LNCaP clone FGC (cell line): ENCODE measurements at regions not wholly inside any gene's neighbourhood (a gene's known extent, or its start where the extent isn't known, plus 50 kb on each side); places are given as distances from the start of the nearest gene placed in this dataset.

ENCODE experiments used
- DNase-seq: peaks from one replicate; pipeline ENCODE4 v3.0.0-alpha.2; 2011; ENCODE audit warnings: low read depth
- H3K4me3 ChIP-seq: 2 replicates; pipeline ENCODE4 v1.5.1; 2011; ENCODE audit warnings: mild to moderate bottlenecking, low read depth, low read length, control low read depth
- TF ChIP-seq, protein P1 (sequence below): IDR thresholded peaks from 2 replicates; pipeline ENCODE4 v1.5.1; 2012; ENCODE audit warnings: mild to moderate bottlenecking; ENCODE audit not compliant: control insufficient read depth, insufficient read depth; ENCODE audit errors: extremely low read depth

DNA sequence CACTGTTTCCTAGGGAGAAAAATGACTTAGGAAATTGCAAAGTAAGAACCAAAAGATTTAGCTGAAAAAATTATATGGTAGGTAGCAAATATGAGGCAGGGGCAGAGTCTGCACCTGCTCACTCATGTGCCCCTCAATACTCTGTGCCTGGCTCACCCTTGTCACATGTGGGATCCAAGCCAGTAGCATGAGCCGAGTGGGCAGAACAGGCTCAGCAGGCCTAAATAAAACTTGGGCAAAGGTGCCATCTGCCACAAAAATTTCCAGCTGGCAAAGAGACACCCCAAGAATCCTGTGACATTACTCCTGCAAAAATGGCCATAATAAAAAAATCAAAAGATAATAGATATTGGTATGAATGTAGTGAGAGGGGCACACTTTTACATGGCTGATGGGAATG, 1321.2 kb downstream of the NCAM2 start:
- TF ChIP-seq, protein P1, sequence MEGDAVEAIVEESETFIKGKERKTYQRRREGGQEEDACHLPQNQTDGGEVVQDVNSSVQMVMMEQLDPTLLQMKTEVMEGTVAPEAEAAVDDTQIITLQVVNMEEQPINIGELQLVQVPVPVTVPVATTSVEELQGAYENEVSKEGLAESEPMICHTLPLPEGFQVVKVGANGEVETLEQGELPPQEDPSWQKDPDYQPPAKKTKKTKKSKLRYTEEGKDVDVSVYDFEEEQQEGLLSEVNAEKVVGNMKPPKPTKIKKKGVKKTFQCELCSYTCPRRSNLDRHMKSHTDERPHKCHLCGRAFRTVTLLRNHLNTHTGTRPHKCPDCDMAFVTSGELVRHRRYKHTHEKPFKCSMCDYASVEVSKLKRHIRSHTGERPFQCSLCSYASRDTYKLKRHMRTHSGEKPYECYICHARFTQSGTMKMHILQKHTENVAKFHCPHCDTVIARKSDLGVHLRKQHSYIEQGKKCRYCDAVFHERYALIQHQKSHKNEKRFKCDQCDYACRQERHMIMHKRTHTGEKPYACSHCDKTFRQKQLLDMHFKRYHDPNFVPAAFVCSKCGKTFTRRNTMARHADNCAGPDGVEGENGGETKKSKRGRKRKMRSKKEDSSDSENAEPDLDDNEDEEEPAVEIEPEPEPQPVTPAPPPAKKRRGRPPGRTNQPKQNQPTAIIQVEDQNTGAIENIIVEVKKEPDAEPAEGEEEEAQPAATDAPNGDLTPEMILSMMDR: no peak
- H3K4me3 ChIP-seq: no peak overlapping the region
- no peak for DNase-seq

DNA sequence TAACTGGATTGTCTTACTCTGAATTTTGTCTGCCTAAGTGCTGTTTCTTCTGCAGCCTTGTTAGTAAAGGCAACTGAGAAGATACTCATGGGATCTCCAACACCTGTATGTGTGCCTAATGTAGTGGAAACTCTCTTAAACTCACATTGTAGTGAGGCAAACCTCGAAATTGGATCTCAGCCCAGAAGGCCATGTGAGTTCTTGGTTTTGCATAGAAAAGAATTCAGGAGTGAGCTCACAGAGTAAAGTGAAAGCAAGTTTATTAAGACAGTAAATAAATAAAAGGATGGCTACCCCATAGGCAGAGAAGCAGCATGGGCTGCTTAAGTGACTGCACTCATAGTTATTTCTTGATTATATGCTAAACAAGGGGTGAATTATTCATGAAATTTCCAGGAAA, 1344.7 kb downstream of the NCAM2 start:
- no peak overlapping the region for H3K4me3 ChIP-seq
- TF ChIP-seq, protein P1: no peak
- DNase-seq: no peak

DNA sequence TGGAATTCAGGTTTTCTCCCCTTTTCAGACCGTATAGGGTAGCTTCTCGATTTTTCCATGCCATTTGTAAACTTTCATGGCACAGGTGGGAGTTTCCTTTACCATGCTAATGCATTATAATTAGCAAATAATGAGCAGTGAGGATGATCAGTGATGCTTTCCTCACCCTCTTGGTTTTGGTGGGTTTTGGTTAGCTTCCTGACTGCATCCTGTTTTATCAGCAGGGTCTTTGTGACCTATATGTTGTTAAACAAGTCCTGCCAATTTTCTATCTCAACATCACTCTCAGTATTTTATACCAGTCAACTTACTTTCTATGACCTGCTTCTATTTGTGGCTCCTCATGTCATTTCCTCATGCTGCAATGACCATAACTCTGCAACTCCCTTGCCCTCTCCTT, 1345.1 kb downstream of the NCAM2 start:
- H3K4me3 ChIP-seq: no peak overlapping the region
- DNase-seq: no peak
- TF ChIP-seq, protein P1: no peak

DNA sequence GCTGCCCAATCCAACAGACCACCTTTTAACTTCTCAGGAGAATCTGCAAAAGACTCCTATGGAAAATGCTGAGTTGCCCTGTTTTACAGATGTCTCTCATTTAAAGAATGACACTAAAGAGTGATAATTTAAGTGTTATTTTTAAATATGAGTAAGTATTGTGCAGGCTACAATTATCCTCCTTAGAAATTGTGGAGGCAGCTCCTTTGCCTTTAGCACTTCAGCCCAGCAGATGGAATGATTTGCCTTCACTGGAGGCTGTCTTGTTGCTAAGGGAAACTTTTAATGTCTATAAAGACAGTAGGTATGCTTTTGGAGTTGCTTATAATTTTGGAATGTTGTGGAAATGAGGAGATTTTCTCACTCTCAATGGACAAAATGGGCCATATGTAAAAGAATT, 1345.5 kb downstream of the NCAM2 start:
- no peak overlapping the region for H3K4me3 ChIP-seq
- TF ChIP-seq, protein P1: no peak
- no peak for DNase-seq

DNA sequence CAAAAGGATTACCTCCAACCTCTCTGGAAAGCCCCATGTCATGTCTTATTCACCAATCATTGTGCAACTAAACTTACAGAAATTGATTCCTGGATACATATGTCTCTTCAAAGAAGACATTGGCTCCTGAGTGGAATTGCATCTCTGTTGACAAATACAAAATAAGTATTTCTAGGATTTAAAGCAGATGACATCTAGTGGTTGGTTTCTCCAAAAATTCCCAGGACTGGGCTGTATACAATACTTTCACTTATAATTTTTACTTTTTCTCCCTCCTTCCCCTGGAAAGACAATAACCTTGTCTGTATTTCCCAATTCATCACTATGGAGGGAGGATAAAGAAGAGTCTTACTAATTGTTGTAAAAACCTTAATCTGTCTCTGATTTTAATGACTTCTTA, 1347.4 kb downstream of the NCAM2 start:
- no peak for DNase-seq
- TF ChIP-seq, protein P1: no peak
- no peak overlapping the region for H3K4me3 ChIP-seq

DNA sequence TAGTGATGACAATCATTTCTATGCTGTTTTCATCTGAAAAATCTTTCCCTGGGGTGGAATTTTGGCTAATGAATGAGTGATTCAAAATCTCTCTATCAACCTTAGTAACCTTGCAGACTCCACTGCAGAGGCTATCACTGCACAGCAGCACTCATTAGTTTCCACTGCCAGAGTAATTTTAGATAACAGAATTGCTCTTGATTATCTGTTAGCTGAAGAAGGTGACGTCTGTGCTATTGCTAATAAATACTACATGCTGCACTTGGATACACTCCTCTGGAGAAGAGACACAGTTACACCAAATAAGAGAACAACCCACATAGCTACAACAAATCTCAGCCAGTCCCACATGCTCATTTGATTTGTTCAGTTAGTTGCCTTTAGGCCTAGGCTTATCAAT, 1348.4 kb downstream of the NCAM2 start:
- DNase-seq: no peak
- no peak overlapping the region for H3K4me3 ChIP-seq
- TF ChIP-seq, protein P1: no peak

DNA sequence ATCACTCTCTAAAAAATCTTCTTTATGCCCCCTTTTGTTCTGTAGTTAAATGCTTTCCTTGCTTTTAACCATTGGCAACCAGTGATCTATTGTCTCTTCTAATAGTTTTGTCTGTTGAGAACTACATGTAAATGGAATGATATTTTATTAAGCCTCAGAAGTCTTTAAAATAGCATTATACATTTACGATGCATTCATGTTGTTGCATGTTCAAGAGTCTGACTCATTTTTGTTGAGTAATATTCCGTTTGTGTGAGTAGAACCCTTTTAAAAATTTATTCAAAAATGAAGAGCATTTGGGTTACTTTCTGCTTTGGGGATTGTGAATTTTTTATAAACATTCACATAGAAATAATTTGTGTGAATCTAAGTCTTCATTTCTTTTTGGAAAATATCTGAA, 1352.9 kb downstream of the NCAM2 start:
- H3K4me3 ChIP-seq: no peak overlapping the region
- TF ChIP-seq, protein P1: no peak
- no peak for DNase-seq
